ENCODE measurements at regions not wholly inside any gene's neighbourhood (a gene's known extent, or its start where the extent isn't known, plus 50 kb on each side); places are given as distances from the start of the nearest gene placed in this dataset.
"Not testable (repeated sequence)": the region's sequence is repeated elsewhere in the genome, so short reads cannot be mapped to it uniquely, and the experiment has no call there.

DNA sequence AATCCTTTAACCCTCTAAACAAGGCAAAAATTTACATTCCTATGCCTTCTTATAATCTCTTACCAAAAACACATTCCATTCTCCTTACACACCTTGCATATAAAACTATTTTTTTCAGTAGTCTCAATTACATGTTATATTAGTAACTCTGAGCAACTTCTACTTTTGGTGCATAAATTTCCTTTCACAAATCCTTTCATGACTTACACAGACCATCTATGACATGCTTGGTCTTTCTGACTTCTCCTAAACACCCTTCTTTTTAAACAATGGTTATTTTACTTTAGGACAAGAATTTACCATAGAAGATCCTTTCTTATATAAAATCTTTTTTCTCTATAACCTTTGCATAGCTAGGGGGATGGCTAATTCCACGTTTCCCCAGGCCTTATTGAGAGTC, 208.0 kb upstream of the ARRDC3 start:
- intact Hi-C loops (cut with DNase I): no loop called here
- no peak for DNase-seq

DNA sequence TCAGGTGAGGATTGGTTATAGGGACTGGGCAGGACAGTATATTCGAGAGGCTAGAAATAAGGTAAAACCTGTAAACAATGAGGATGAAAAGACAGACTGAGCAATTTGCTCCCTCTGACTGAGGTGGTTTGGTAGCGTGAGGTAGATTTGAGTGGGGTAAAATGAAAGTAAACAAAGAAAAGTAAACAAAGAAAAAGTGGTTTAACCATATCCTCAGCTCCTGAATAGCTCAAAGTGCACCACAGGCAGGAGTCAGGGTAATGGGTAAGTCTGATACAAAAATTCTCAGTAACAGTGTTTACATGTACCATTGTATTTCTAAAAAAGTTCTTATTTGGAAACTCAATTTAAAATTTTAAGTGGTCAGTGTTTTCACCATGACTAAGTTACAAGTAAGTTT, 203.1 kb upstream of the ARRDC3 start:
- DNase-seq: no peak
- intact Hi-C loops (cut with DNase I): no loop called here

DNA sequence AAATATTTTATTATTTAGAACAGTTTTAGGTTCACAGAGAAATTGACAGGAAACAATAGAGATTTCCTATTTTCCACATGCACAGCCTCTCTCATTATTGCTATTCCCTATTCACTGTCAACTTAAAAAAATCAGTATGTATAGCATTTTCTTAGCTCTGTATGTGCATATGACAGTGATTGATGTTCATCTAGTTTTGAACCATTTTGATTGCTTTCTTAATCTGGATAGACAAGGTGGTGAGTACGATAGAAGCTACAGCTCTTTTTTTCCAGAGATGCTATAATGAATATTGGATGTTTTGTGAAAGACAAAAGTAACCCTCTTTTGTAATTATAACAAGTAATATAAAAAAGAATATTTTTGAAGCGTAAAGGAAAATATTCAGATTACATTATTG, 201.2 kb upstream of the ARRDC3 start:
- DNase-seq: no peak
- intact Hi-C loops (cut with DNase I): no loop called here

DNA sequence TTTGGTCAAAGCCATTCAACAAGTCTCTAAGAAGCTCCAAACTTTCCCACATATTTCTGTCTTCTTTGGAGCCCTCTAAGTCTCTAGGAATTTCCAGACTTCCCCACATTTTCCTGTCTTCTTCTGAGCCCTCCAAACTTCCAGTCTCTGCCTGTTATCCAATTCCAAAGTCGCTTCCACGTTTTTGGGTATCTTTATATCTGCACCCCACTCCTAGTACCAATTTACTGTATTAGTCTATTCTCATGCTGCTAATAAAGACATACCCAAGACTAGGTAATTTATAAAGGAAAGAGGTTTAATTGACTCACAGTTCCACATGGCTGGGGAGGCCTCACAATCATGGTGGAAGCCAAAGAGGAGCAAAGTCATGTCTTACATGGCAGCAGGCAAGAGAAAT, 182.9 kb upstream of the ARRDC3 start:
- intact Hi-C loops (cut with DNase I); DNase-seq: not testable (repeated sequence)

DNA sequence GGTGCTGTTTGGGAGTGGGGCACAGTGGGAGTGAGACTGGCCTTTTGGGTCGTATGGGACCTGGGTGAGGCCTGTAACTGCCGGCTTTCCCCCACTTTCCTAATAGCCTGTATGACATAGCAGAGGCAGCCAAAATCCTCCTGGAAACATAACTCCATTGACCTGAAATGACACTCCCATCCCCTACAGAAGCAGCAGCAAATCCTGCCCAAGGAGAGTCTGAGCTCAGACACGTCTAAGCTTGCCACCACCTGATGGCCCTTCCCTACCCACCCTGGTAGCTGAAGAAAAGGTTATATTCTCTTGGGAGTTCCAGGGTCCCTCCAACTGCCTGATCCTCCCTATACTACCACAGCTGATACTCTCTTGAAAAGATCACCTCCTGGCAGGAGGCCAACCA, 179.8 kb upstream of the ARRDC3 start:
- DNase-seq: no peak
- intact Hi-C loops (cut with DNase I): no loop called here

DNA sequence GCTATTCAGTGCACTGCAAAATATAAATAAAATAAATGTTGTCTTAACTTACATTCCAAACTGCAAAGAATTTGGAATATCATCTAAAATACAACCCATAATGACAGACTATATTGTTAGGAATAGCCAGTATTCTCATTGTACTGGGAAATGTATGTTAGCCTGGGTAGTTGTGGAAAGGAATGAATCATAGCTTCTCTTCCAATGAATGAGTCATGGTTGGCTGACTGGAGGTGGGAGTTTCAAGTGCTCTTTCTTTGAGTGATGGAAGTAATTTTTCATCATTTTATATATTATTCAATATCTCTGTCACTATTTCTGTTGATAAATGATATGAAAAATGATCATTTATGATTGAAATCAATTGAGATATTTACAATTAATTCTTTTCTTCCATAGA, 158.6 kb upstream of the ARRDC3 start:
- peak in 15 of 42 donors; percentile 2 to 62 (median 30) for DNase-seq
- intact Hi-C loops (cut with DNase I): no loop called here

DNA sequence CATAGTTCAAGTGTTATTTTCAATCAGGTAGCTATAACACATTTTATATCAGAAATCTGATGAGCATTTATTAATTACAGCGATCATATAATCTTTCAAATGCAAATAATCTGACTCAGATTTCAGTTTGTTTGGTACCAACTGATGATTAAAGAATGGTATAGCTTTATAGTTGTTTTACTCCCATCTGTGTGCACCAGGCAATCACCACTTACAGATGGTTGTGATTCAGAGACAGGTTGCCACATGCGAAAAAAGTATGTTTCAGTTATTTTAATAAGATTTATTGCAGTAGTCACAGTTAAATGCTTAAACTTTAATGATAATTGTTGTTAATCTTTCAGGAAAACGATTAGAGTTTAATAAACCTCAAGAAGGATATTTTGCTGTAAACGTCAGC, 155.1 kb upstream of the ARRDC3 start:
- intact Hi-C loops (cut with DNase I): no loop called here
- no peak for DNase-seq

DNA sequence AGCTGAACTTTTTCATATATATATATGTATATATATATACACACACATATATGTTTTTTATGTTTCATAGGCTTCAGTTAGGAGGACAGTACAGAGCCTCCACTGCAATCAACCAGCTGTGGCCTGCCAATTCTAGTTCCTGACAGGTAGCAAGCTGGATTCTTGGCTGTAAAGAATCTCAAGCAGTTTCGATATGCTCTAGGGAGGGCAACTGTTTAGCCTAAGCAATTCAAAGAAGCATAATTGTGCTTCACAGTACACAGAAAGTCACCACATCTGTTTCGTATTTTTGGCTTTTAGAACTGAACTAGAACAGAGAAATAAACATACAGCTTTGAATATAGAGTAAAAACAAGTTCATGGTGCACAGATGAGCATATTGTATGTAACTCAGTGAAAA, 152.4 kb upstream of the ARRDC3 start:
- intact Hi-C loops (cut with DNase I): no loop called here
- no peak for DNase-seq

DNA sequence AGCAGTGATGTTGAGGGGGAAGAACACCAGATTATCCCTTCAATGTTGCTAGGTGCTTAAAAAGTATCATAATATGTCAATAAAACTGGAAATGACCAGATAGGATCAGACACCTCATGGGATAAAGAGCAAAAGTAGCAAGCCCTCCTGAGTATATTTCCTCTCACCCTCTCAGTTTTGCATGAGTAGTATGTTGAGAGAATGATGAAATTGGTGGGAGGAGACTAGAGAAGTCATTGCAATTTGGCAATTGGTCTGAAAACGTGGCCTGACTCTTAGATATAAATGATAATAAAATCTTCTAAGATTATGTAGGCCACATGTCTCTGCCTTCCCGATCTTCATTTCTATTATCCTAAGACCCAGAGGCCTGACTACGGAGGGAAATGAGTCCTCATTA, 151.2 kb upstream of the ARRDC3 start:
- DNase-seq: no peak
- intact Hi-C loops (cut with DNase I): no loop called here

DNA sequence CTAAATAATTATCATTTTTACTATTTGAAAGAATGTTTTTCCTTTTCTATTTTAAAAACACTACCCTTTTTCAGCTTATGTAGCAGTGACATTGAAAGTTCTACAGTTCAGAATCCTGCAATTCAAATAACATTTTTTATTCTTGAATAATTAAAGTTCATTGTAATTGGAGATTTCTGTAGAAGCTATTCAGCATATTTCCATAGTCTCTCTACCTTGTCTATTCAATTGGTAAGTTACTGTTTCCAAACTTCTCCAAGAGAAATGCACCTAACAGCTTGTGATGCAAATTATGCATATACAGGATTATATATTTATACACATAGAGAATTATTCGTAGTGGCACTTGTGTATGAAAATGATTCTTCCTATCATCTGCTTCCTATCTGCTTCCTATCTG, 149.7 kb upstream of the ARRDC3 start:
- DNase-seq: no peak
- intact Hi-C loops (cut with DNase I): no loop called here

DNA sequence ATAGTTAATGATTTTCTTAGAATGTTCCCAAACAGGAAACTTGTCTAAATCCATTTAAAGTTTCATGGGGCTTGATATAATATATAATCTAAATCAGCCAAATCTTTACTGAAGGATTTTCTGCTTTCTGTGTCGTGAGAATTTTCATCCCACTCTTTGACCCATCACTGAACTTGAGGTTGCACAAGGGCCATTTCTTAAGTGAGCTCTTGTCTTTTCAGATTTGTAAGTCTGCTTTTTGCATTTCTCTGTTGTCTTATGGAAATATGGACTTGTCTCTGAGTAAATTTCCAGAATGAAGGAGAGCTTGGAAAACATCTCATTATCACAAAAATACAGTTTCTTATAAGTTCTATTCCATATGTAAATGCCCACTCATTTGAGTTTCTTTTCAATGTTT, 149.2 kb upstream of the ARRDC3 start:
- intact Hi-C loops (cut with DNase I): no loop called here
- DNase-seq: no peak

DNA sequence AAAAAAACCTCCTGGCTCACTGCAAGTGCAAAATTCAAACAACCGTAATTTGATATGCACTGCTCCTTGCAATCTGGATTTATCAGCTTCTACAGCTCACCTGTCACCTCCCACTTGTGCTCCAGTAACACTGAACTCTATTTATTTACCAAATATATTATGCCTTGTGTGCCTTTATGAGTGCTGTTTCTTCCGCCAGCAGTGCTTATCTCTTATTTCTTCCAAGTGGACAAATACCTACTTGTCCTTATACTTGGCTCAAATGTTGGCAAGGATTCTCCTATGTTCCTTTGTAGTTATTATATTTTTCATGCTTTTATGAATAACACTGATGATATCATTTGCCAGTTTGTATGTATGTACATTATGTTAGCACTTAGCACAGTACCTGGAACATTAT, 145.7 kb upstream of the ARRDC3 start:
- intact Hi-C loops (cut with DNase I): no loop called here
- no peak for DNase-seq

DNA sequence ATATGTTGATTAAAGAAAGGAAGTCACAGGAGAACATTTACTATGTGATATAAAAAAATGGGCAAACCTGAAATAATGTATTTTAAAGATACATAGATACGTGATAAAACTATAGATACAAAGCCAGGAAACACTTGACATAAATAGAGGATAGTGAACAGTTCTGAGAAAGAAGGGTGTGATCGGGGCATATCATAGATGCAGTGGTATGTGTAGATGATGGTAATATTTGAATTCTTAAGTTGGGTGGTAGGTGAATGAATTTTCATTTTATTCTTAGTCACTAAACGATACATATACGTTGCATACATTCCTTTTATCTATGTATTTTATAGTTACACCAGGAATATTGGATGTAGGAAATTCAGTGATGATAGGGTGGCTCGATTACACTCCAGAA, 138.7 kb upstream of the ARRDC3 start:
- no peak for DNase-seq
- intact Hi-C loops (cut with DNase I): no loop called here

DNA sequence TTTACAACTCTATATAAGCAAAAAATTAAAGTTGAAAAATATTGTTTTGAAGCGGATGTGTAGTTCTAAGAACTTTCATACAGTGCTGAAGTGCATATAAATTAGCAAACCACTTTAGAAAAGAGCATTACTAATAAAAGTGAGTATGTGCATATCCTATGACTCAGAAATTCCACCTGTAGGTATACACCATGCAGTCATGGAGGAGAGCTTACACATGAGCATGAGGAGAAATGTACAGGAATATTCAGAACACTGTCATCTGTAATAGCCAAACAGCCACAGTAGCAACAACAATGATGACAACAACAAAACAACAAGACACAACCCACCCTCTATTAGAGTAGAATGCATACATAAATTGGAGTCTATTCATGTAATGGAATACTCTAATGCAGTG, 138.2 kb upstream of the ARRDC3 start:
- intact Hi-C loops (cut with DNase I): no loop called here
- DNase-seq: no peak

DNA sequence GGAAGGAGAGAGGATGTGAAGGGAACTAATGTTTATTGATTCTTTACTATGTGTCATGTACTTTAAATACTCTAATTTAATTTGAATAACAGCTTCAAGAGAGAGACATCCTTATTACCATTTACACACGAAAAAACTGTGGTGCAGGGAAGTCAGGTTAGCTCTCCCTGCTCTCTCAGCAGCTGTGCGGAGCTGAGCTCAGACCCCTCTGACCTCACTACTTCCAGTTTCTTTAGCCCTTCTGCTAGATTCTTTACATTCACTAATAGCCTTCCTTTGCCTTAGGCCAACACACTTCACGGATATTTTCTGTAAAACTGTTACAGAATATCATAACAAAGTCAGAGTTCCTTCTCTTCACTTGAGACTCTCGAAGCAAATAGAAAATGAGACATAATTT, 131.3 kb upstream of the ARRDC3 start:
- intact Hi-C loops (cut with DNase I): no loop called here

DNA sequence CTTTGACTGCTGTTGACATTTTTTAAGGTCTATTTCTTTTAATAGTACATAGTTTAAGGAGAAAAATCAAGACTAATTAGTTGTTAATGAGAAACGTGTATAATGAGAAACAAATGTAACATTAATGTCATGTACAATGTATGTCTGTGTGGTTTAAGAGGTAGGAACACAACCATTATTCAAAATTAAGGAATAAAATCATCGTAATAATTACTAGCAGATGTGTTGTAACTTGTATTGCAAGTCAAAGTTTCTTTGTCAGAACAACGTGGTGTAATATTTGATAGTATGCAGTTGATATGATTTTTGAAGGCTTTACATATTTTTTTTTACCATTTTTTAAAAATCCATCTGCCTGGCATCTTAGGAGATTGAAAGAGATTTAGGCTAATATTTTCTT, 120.2 kb upstream of the ARRDC3 start:
- intact Hi-C loops (cut with DNase I): no loop called here
- no peak for DNase-seq

More for the DNA sequence above, 131.3 kb upstream of the ARRDC3 start:
- DNase-seq: no peak

DNA sequence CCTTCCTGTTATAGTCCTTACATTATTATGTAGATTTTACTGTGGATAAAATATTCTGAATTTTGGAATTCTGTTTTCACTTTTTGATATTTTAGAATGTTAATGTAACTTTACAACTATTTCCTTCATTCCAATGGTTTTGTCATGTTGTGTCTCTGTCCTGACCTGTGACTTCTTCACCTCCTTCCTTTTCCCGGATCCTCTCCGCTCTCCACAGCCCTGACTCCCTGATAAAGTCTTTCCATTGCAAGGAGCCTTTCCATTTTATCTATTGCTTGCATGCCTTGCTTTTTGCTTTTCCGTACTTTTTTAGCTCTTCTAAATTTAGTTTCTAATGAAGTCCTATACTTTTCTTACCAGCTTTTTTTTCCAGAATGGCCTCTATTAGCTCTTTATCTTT, 117.6 kb upstream of the ARRDC3 start:
- intact Hi-C loops (cut with DNase I): no loop called here
- DNase-seq: no peak

DNA sequence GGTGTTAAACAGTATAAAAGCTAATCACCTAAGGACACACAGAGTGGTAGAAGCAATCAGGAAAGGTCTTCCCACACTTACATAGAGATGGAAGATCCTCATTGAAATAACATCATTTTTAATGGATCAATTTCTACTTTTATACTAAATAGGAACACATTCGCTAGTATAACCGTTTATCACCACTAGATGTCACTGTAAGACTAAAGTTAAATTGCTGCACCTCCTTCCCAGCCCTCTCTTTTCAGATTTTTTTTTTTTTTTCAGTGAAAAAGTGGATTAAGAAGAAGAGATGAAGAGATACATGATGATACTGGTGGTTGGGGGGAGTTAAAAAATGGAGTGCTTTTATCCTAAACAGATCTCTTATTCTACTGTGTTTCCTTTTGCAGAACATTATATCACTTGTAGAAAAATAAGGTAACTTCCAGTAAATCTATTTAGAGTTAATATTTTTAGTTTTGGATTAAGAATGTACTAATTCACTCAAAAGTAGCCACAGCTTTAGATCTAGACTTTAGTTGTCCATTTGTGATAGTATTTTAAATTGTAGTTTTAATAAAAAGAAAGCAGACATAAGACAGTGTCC, 116.9 kb upstream of the ARRDC3 start:
- DNase-seq: peak in 1 of 42 donors; percentile 28
- intact Hi-C loops (cut with DNase I): no loop called here

DNA sequence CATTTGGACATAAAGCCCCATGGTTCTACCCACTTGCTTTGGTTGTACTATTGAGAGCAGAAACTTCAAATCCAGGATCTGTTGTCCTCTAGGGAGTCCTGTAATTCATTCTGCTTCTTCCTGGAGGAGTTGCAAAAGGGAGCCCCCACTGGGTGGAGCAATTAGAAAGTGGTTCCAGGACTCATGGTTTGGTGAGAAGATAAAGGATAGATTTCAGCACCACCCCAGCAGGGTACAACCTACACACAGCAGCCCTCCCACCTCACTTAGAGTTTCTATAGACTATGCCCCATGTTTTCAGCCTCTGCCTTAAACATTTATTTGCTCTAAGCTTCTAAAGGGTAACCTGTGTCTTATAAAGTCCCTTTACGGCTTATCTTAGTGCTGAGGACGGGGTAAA, 112.6 kb upstream of the ARRDC3 start:
- no peak for DNase-seq
- intact Hi-C loops (cut with DNase I): no loop called here

DNA sequence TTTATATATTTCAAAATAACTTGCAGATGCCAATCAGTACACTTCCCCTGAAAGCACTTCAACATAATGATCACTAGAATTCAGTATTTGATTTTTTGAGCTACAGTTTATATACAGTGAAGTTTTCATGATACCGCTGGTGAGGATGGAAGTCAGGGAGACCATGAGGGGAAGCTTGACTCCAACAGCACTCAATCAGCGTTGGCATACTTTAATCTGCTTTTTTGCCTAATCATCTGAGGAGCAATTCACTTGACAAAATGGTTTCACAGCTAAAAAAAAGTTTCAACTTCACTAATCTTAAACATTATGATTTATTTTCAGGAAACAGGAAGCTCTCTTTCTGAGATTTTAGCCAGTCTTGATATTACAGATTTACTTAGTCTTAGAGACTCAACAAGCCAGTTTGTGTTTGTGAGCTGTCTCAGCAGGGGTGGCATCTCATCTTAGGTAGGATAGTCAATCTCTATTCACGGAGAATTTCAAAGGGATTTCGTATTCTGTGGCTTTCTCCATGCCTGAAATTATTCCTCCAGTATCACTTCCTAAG, 111.4 kb upstream of the ARRDC3 start:
- intact Hi-C loops (cut with DNase I): no loop called here
- no peak for DNase-seq

DNA sequence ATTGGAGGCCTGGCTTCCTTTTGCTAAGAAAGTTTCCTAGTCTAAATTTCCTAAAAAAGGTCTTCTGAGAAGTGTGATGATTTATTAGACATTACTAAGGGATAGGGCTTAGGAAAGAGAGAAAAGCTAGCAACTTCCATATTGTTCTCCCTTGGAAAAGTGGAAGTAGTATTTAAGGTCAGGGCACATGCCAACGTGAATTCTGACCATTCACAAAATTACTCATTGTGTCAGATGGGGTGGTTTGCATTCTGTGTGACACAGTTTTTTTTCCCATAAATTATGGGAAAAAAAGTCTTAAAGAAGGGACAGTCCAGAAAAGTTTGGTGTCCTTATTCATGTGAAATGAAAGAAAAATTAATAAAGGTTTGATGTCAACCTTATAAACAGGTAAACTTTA, 110.0 kb upstream of the ARRDC3 start:
- DNase-seq: no peak
- intact Hi-C loops (cut with DNase I): no loop called here

DNA sequence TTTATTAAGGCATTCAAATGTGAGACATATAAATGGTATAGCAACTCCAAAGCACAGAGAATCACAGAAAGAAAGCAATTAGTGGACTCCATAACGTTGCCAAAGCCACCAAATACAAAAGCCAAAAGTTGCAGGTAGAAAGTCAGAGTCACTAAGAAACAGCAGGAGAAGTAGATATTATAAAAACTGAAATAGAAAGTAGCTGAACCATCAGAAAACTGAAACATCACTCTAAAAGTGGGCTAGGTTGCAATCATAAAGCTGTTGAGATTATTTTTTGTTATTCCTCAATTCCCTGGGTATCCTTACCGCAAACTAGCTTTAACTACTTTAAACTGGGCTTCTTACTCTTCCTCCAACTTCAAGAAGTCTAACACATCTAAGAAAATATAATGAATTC, 108.1 kb upstream of the ARRDC3 start:
- DNase-seq: no peak
- intact Hi-C loops (cut with DNase I): no loop called here
